ENCODE measurements at regions not wholly inside any gene's neighbourhood (a gene's known extent, or its start where the extent isn't known, plus 50 kb on each side); places are given as distances from the start of the nearest gene placed in this dataset.

DNA sequence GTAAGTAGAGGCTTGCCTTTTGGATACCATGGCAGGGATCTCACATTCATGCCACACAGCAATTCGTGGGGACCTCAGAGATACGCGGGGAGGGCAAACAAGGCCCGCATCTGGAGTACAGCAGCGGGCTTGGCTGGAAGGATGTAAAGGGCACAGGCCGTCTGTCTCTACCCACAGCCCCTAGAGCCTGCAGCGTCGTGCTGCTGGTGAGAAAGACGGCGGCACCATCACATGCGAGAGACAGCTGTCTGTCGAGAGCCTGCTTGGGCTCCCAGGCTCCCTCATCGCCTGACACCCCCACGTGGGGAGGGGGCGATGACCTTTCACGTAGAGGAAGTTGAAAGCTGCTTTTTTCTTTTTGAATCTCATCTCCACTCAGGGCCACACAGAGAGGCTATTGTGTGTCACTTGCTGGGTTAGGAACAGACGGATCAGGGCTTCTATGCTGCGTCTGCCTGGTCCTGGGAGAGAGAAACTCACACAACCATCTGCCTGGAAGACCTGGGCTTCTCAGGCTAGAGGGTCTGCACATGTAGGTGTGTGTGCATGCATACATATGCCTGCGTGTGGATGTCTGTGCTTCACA, 134.6 kb upstream of the PPP1R26 start:
- H3K9me3 ChIP-seq, result no peaks in the 10 kb centered on the region
- WGBS, 2 donors, result 44 to 46% methylated on average over 17 to 19 of the region's 19 CpGs
- no peak for DNase-seq (ENCODE audit: low spot score in 2 of 2)
- H3K27ac ChIP-seq, result no peak overlapping the region
- TF ChIP-seq POLR2A (IDR thresholded peaks at IDR 0.05) (no peak), EP300 (IDR thresholded peaks at IDR 0.05) (no peak)
- TF ChIP-seq, protein P1, sequence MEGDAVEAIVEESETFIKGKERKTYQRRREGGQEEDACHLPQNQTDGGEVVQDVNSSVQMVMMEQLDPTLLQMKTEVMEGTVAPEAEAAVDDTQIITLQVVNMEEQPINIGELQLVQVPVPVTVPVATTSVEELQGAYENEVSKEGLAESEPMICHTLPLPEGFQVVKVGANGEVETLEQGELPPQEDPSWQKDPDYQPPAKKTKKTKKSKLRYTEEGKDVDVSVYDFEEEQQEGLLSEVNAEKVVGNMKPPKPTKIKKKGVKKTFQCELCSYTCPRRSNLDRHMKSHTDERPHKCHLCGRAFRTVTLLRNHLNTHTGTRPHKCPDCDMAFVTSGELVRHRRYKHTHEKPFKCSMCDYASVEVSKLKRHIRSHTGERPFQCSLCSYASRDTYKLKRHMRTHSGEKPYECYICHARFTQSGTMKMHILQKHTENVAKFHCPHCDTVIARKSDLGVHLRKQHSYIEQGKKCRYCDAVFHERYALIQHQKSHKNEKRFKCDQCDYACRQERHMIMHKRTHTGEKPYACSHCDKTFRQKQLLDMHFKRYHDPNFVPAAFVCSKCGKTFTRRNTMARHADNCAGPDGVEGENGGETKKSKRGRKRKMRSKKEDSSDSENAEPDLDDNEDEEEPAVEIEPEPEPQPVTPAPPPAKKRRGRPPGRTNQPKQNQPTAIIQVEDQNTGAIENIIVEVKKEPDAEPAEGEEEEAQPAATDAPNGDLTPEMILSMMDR (IDR thresholded peaks at IDR 0.05), result no peak
- H3K27me3 ChIP-seq, result peaks cover 0 to 38% of the 10 kb centered on the region in 2 donors
- H3K4me1 ChIP-seq, result peaks cover 0 to 29% (median 0%) of the 10 kb centered on the region in 4 donors
- H3K4me3 ChIP-seq, result no peak overlapping the region
- no peaks in the 10 kb centered on the region for H3K36me3 ChIP-seq

DNA sequence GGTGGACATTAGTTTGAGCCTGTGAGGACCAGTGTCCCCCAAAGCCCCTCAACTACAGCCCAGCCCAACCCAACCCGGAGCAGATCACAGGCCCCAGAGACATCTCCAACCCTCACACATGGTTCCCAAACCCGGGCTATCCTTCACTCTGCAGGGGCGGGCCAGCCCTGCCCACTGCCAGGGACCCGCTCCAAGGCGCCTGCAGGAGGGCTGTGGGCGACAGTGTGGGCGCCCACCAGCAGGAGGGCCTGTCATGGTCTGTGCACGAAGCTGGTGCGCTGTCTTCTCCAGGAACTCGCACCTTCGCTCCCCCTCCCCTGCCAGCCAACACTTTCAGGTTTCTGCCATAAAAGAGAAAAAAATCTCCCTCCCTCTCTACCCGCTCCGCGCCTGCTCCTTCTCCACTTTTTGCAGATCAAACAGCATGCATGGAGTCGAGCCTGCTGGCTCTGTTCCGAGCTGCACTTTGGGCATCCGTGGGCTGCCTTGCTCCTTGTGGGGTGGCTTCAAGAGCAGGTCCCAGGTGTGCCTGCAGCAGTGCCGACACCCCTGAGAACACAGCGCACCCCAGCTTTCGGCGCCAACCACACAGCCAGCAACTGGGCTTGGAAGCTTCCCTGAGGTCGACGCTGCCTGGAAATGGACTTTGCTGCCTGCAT, 133.7 kb upstream of the PPP1R26 start:
- H3K4me3 ChIP-seq, result no peak overlapping the region
- WGBS, 2 donors, result 69 to 71% methylated on average over 7 to 20 of the region's 23 CpGs
- no peaks in the 10 kb centered on the region for H3K36me3 ChIP-seq
- TF ChIP-seq EP300 (IDR thresholded peaks at IDR 0.05) (no peak), POLR2A (IDR thresholded peaks at IDR 0.05) (no peak)
- TF ChIP-seq, protein P1 (IDR thresholded peaks at IDR 0.05), result no peak
- no peak overlapping the region for H3K27ac ChIP-seq
- no peak for DNase-seq (ENCODE audit: low spot score in 2 of 2)
- peaks cover 0 to 20% (median 0%) of the 10 kb centered on the region in 4 donors for H3K4me1 ChIP-seq
- H3K27me3 ChIP-seq, result peaks cover 0 to 38% of the 10 kb centered on the region in 2 donors
- H3K9me3 ChIP-seq, result no peaks in the 10 kb centered on the region

DNA sequence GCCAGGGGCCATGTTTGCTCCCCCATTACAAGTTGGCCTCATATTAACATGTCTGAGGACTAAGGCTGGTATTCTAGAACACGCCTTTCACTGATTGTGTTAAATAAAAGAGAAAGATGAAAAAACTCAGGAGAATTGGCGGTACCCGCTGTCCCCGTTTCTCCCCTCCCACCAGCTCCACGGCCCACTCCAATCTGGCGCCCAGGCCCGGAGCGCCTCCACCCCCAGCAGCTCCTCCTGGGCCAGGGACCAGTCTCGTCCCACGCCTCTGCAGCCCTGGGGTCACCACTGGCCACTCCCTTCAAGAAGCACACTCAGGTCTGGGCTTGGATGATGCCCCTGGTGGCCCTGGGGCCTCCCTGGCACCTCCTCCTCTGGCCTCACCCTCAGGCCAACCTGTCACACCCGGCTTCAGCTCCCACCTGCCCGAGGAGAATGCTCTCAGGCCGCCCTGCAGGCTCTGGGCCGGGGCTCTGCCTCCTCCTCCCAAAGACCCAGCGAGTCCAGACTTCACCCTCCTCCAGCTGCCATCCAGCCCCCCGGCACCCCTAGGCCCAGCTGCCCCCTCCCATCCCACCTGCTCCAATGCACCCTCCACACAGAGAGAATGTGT, 133.0 kb upstream of the PPP1R26 start:
- Histone ChIP-seq H3K9me3 (peaks cover 0 to 2% (median 0%) of the 10 kb centered on the region in 4 donors), H3K27ac (no peak overlapping the region), H3K36me3 (no peaks in the 10 kb centered on the region), H3K4me1 (peaks cover 0 to 14% (median 0%) of the 10 kb centered on the region in 4 donors), H3K27me3 (peaks cover 0 to 38% of the 10 kb centered on the region in 2 donors), H3K4me3 (no peak overlapping the region)
- DNase-seq (ENCODE audit: low spot score in 2 of 2), result no peak
- 74 to 78% methylated on average over 16 of the region's 16 CpGs for WGBS, 2 donors
- TF ChIP-seq, protein P1 (IDR thresholded peaks at IDR 0.05), result no peak
- TF ChIP-seq EP300 (IDR thresholded peaks at IDR 0.05) (no peak), POLR2A (IDR thresholded peaks at IDR 0.05) (no peak)

DNA sequence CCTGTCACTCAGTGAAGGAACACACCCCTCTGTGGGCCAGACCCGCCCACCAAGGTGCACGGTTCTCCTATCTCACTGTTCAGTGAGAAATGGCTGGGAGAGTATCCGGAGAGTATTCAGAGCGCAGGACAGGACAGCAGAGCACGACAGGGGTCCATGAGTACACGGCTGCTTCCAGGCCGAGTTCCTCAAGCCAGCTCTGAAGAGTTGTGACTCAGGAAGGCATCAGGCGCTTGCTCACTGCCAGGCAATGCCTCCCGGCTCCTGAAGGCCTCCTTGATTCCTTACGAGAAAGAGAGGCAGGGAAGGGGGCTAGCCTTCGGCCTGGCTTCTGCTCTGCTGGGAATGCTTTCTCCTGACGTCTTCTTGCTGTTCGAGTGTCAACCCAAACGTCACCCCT, 132.1 kb upstream of the PPP1R26 start:
- DNase-seq (ENCODE audit: low spot score in 2 of 2), result no peak
- TF ChIP-seq EP300 (IDR thresholded peaks at IDR 0.05) (no peak), POLR2A (IDR thresholded peaks at IDR 0.05) (no peak)
- TF ChIP-seq, protein P1 (IDR thresholded peaks at IDR 0.05), result no peak
- no peaks in the 10 kb centered on the region for H3K36me3 ChIP-seq
- no peak overlapping the region for H3K27ac ChIP-seq
- H3K4me3 ChIP-seq, result no peak overlapping the region
- peaks cover 0 to 14% (median 0%) of the 10 kb centered on the region in 4 donors for H3K4me1 ChIP-seq
- H3K27me3 ChIP-seq, result peaks cover 0 to 38% of the 10 kb centered on the region in 2 donors
- peaks cover 0 to 8% (median 0%) of the 10 kb centered on the region in 4 donors for H3K9me3 ChIP-seq
- 76 to 77% methylated on average over 14 of the region's 14 CpGs for WGBS, 2 donors
